NCI-H526 treated with DMSO at 0.1 percent for 48 hours (cell line): ENCODE measurements at regions not wholly inside any gene's neighbourhood (a gene's known extent, or its start where the extent isn't known, plus 50 kb on each side); places are given as distances from the start of the nearest gene placed in this dataset.

Experiments used
- DNase-seq: peaks from one replicate; lab custom pipeline; 2025; lab: John Stamatoyannopoulos, UW

- DNase-seq = no peak
These were observed 213.6 kb upstream of the ADARB2 start for GRCh38 chr10:1950803-1951495.

DNA sequence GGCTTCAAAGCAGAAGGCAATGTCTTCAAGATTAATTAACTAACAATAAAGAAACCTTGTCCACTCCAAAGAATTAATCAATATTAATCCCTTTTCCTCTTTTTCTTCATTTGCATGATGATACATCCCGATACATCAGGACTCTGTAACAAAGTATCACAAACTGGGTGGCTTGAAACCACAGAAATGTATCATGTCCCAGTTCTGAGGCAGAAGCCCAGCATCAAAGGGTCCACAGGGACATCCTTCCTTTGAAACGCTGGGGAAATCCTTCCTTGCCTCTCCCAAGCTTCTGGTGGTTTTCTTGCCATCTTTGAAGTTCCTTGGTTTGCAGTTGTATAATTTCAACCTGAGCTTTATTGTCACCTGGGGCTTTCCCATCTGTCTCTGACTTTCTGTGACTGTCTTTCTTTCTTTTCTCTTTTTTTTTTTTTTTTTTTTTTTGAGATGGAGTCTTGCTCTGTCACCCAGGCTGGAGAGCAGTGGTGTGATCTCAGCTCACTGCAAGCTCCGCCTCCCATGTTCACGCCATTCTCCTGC is 210.2 kb upstream of the ADARB2 start:
- DNase-seq = no peak

DNA sequence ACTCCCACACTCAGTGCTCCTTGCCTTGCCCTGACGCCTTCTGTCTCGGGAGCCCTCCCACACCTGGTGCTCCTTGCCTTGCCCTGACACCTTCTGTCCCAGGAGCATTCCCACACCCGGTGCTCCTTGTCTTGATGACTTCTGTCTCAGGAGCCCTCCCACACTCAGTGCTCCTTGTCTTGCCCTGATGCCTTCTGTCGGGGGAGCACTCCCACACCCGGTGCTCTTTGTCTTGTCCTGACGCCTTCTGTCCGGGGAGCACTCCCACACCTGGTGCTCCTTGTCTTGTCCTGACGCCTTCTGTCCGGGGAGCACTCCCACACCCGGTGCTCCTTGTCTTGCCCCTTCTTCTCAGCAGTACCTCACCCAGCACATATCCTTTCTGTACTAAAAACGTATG is 207.2 kb upstream of the ADARB2 start:
- no peak for DNase-seq

DNA sequence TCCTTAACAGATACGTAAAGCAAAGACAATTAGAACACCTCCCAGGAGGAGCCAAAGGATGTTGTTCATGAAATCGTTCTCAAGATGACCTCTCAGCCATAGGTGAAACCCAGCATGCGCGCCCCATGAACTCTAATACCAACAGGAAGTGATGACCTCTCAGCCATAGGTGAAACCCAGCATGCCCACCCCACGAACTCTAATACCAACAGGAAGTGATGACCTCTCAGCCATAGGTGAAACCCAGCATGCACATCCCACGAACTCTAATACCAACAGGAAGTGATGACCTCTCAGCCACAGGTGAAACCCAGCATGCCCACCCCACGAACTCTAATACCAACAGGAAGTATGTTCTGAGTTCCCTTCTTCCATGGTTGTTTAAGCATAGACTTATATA is 205.2 kb upstream of the ADARB2 start:
- no peak for DNase-seq

DNA sequence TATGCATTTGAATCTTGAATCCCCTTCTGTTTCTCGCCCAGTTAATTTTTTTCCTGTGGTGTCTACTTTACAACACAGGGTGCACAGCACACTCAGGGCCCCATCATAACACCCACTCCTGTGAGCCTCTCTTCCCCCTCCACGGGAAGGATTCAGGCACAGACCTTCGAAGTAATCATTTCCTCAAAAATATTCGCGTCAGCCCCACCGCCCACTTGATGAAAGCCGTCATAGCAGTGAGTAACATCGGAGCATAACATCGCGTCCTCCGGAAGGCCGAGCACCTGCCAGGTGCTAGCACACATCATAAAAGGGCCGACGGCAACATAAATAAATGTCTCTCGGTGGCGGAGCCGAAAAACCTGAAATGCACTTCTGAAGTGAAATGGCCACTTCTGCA is 201.7 kb upstream of the ADARB2 start:
- DNase-seq = no peak

DNA sequence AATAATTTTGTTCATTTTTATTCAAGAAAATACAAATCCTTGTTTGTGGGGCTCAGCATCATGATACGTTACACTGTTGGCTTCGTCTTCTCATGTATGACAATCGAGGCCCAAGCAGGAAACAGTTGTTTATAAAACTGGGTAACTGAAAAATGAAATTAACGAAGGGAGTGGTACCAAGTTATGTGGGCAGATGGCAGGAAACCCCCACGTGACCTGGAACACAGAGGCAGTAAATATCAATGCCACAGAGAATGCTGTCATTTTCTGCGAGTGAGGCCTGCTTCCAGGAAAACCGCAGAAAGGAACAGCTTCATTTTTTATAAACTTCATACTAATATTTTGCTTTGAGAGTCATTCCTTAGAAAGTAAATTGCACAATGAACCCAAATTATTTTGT is 201.0 kb upstream of the ADARB2 start:
- DNase-seq = no peak

DNA sequence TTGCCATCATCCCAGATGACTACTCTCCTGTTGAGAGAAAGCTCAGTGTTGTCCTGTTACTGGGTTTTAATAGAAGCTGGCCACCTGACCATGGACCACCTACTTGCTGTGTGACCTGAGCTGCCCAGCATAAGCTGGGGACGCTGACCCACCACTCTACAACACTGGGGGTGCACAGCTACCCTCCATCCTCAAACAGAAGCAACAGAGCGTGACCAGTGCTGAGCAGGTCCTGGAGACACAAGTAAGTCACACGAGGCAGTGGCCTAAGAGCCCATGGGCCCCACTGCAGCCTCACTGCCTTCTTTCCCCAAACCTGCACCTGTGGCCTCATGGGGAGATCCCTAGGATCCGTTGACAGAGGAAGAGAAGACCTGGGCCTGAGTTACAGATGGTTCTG is 198.6 kb upstream of the ADARB2 start:
- no peak for DNase-seq

- peak; percentile 17 for DNase-seq
These were observed 195.9 kb upstream of the ADARB2 start for GRCh38 chr10:1933215-1933614.

GRCh38 chr10:1932692-1933094 is 195.4 kb upstream of the ADARB2 start:
- DNase-seq = no peak

- no peak for DNase-seq
These were observed 191.3 kb upstream of the ADARB2 start for GRCh38 chr10:1928606-1929005.

DNA sequence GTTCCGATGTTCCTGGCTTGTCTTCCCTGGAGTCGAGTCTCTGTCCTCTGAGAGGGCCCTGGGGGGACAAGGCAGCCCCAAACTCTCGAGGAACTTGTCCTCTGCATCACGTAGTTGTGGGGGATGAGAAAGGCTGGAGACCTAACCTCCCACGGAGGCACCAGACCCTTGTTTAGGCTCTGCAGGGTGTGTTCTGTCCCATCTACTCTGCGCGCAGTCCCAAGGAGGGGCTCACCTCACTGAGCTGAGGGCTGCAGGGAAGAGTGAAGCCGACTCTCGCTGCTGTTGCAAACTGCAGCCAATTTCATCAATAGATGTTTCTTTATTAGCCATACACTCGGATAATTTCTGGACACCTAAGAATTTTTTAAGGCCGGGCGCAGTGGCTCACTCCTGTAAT is 186.7 kb upstream of the ADARB2 start:
- no peak for DNase-seq

- DNase-seq = no peak
These were observed 186.3 kb upstream of the ADARB2 start for GRCh38 chr10:1923586-1923985.

DNA sequence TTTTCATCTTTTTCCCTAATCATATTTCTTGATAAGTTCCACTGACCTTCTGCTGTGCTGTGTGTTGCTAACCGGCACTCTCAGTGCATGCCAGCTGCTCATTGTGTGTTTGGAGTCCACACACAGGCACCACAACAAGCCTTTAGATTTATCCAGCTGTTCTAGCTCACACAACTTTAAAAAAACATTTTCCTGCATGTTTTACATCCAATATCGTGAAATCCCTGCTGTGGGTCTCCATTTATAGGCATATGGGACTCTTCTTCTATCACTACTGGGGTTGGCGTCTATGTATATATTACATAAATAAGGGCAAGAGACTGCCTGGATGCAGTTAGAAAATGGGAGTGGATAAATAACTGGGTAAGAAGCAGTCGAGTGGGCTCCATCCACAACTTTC is 183.6 kb upstream of the ADARB2 start:
- no peak for DNase-seq

DNA sequence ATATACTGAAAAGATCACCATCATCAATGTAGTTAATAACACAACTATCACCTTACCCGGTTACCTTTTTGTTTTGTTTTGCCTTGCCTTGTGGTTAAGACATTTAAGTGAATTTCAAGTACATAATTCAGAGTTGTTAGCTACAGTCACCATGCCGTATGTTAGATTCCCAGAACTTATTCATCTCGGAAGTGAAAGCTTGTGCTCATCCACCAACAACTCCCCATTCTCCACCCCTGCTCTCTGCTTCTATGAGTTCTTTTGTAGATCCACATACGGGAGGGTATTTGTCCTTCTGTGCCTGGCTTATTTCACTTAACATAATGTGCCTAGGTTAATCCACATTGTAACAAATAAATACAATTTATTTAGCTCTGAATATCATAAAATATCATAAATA is 182.8 kb upstream of the ADARB2 start:
- no peak for DNase-seq

DNA sequence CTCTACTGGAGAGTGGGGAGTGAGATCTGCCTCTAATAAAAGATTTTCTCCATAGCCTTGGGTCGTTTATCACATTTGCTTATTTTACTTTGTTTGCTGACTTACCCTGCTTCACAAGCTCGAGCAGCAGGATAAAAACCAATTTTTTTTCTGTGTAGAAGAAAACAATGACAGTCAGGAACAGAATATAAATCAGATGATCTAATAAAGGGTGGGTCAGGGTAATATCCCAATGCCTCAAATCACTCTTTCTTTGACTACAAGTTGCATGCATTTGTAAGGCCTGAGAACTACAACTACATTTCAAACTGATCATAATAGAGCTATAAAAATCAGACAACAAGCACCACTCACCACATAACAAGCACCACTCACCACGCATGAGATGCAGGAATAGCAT is 174.4 kb upstream of the ADARB2 start:
- no peak for DNase-seq

DNA sequence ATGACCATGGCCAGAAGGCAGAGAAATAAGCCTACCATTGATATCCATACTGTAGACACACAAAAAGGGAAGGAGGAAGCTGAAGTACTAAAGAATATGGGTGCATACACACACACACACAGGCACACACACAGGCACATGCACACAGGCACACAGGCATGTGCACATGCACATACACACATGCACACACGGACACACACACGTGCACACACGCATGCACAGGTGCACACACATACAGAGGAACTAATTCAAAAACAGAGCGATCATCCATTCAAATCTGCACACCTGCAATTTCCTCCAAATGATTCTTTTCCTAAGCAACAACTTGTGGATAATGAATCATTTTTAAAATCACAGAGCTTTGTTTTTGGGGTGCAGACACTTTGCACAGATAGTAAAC is 166.7 kb upstream of the ADARB2 start:
- no peak for DNase-seq

- DNase-seq = no peak
These were observed 158.8 kb upstream of the ADARB2 start for GRCh38 chr10:1896153-1896552.

DNA sequence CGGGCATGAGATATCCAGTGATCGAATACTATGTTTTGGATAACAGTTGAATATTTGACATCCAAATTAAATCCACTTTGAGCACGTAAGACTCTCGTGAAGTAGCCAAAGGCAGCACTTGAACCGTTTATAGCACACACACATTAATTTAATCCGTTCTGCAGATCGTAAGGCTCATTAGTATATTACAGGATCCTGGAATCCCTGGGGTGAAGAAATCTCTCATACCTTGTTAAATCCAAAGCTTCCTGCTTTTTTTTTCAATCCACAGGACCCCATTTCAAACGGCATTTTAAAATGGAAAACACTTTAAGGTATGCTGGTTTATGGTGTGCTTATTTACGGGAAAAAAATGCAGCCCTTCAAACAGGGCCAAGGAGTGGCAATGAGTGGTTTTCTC is 158.4 kb upstream of the ADARB2 start:
- no peak for DNase-seq

GRCh38 chr10:1894912-1895311 is 157.6 kb upstream of the ADARB2 start:
- no peak for DNase-seq

GRCh38 chr10:1893941-1894340 is 156.6 kb upstream of the ADARB2 start:
- DNase-seq = no peak

DNA sequence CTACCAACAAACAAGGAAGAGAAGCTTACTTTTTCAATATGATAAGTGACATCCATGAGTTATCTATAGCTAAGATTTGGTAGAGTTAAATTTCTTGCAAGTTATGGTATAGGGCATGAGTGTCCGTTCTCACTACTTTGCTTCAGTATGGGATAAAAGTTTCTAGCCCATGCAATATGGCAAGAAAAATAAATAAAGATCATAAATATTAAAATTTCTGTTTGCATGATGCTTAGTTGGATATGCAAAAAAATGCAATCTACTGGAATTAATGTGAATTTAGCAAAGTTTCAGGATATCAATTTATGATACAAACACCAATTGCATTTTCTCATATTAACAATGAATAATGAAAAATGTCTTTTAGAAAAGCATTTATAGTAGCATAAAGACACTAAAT is 148.7 kb upstream of the ADARB2 start:
- DNase-seq = no peak

GRCh38 chr10:1882728-1883127 is 145.4 kb upstream of the ADARB2 start:
- no peak for DNase-seq

DNA sequence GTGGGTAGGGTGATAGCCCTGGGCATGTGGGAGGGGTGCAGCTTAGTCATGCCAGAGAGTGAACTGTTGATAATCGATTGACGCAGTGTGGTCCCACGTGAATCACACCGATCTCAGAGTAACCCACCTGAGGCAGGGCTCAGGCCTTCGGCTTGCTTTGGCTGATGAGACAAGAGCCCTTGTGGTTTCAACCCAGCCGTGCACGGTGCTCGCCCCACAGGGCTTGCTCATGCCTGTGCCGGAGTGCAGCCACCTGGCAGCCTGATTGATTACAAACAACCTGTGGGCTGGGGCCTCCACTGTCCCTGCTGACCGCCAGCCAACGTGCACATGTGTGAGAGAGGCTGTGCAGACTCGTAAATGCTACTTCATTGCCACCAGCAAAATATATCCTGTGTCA is 144.9 kb upstream of the ADARB2 start:
- DNase-seq = no peak

GRCh38 chr10:1881636-1882035 is 144.3 kb upstream of the ADARB2 start:
- no peak for DNase-seq
